ENCODE measurements at regions not wholly inside any gene's neighbourhood (a gene's known extent, or its start where the extent isn't known, plus 50 kb on each side); places are given as distances from the start of the nearest gene placed in this dataset.

GRCh38 chr3:177961784-177962183 lies 574.5 kb upstream of the KCNMB2 start:
- TF ChIP-seq, protein P1, sequence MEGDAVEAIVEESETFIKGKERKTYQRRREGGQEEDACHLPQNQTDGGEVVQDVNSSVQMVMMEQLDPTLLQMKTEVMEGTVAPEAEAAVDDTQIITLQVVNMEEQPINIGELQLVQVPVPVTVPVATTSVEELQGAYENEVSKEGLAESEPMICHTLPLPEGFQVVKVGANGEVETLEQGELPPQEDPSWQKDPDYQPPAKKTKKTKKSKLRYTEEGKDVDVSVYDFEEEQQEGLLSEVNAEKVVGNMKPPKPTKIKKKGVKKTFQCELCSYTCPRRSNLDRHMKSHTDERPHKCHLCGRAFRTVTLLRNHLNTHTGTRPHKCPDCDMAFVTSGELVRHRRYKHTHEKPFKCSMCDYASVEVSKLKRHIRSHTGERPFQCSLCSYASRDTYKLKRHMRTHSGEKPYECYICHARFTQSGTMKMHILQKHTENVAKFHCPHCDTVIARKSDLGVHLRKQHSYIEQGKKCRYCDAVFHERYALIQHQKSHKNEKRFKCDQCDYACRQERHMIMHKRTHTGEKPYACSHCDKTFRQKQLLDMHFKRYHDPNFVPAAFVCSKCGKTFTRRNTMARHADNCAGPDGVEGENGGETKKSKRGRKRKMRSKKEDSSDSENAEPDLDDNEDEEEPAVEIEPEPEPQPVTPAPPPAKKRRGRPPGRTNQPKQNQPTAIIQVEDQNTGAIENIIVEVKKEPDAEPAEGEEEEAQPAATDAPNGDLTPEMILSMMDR (IDR thresholded peaks at IDR 0.05; ENCODE audit: low read depth, low read length, poor library complexity, severe bottlenecking), result no peak
- TF ChIP-seq EZH2phosphoT487 (IDR thresholded peaks at IDR 0.05; ENCODE audit: borderline replicate concordance, low read length), result no peak
